Right renal pelvis (tissue), 4 donors: ENCODE measurements at regions not wholly inside any gene's neighbourhood (a gene's known extent, or its start where the extent isn't known, plus 50 kb on each side); places are given as distances from the start of the nearest gene placed in this dataset.
"Not testable (repeated sequence)": the region's sequence is repeated elsewhere in the genome, so short reads cannot be mapped to it uniquely, and the experiment has no call there.

Source experiments
- DNase-seq, 4 donors: peaks; one replicate each; pipeline ENCODE4 v3.0.0-alpha.2; 2013; ENCODE audit warnings: low read depth in 4 of 4, low spot score in 3 of 4, missing footprints in 1 of 4

GRCh38 chr7:53491051-53491450 is 455.6 kb downstream of the POM121L12 start:
- no peak for DNase-seq

- not testable (repeated sequence) for DNase-seq
Observed at GRCh38 chr7:53495181-53495580, 459.7 kb downstream of the POM121L12 start.

GRCh38 chr7:53500076-53500475 is 464.6 kb downstream of the POM121L12 start:
- no peak for DNase-seq

- DNase-seq, result no peak
Observed at GRCh38 chr7:53504914-53505313, 469.5 kb downstream of the POM121L12 start.

- no peak for DNase-seq
Observed at GRCh38 chr7:53518319-53518718, 482.9 kb downstream of the POM121L12 start.

DNA sequence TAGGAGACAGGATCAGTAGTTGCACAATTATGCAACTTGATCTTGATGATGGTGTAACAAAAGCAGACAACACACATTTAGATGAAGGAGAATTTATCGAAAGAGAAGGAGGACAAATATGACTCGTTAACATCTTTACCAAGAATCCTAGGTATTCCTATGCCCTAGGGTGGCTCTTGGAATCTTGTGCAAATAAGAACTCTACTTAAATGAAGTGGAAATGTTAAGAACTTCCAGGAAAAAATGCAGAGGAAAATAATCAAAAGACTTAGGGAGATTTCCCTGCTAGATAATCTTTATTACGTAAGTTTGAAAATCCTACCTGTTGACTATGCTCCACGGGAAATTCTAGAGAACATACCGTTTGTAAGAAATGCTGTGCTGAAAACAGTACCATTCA is 485.4 kb downstream of the POM121L12 start:
- DNase-seq, result no peak

GRCh38 chr7:53521638-53522184 is 486.3 kb downstream of the POM121L12 start:
- no peak for DNase-seq

DNA sequence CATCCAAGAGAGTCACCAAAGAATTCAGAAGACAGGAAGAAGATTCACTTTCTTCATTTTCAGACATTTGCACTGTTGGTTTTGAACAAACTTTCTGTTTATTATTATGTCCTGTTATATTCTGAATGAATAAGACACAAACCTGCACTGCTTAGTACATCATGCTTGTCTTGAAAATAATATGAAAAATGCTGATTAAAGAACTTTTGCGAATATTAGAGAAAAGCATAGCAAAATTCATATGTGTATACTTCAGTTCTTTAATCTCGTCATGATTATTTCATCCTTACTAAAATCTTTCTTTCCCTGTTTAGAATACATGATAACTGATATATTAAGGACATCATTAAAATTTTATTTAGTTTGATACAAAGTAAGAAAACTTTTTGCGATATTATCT is 504.1 kb downstream of the POM121L12 start:
- no peak for DNase-seq

DNA sequence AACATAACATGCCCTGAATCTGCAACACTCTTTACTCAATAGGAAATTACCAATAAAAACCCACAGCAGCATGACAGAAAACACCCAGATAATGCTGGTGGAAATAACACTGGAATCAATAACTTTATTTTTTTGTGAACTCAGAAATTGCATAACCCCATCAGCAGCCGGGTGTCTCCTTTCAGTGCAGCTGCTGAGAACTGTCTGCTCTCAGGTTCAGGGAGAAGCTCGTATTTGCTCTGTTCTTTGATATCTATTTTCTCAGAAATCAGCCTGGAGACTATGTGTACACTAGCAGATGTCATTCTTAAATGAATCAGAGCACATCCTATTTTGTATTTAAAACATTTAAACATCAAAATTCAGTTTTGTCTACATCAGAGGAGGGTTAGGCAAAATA is 506.0 kb downstream of the POM121L12 start:
- no peak for DNase-seq

DNA sequence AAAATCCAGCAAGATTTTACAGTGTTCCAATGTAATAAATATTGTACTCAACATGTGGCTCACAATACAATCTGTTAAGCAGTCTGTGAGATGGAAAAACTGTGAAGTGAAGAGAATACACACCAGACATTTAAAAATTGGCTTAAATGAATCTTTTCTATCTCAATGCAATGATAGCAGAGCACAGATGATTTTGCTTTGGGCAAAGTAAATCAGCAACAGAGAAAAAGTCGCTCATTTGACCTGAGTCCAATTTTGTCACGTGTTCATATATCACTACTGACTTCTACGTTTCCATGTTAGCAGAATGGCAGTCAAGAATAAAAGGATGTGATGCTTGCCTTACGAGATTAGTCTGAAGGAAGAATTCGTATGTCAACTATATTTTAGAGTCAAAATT is 506.7 kb downstream of the POM121L12 start:
- no peak for DNase-seq
